Neural cell (in vitro differentiated cells): ENCODE measurements at regions not wholly inside any gene's neighbourhood (a gene's known extent, or its start where the extent isn't known, plus 50 kb on each side); places are given as distances from the start of the nearest gene placed in this dataset.

ENCODE experiments used
- EP300 ChIP-seq: fragments of 450-650 bp; conservative IDR thresholded peaks from 2 replicates; pipeline ENCODE4 v1.6.1; 2014; ENCODE audit warnings: antibody characterized with exemption, mild to moderate bottlenecking, moderate library complexity; ENCODE audit not compliant: poor library complexity, severe bottlenecking
- POLR2AphosphoS5 ChIP-seq: IDR thresholded peaks from 2 replicates; pipeline ENCODE4 v1.6.1; 2012
- RAD21 ChIP-seq: fragments of 450-650 bp; conservative IDR thresholded peaks from 2 replicates; pipeline ENCODE4 v1.6.1; 2014; ENCODE audit warnings: antibody characterized with exemption, mild to moderate bottlenecking, moderate library complexity
- TF ChIP-seq, protein P1 (sequence below): fragments of 450-650 bp; IDR thresholded peaks from 2 replicates; pipeline ENCODE4 v1.5.1; 2014; ENCODE audit warnings: antibody characterized with exemption, mild to moderate bottlenecking, moderate library complexity; ENCODE audit not compliant: poor library complexity, severe bottlenecking
- TF ChIP-seq, protein P2 (sequence below): IDR thresholded peaks from 2 replicates; pipeline ENCODE4 v1.6.1; 2012; ENCODE audit warnings: borderline replicate concordance

DNA sequence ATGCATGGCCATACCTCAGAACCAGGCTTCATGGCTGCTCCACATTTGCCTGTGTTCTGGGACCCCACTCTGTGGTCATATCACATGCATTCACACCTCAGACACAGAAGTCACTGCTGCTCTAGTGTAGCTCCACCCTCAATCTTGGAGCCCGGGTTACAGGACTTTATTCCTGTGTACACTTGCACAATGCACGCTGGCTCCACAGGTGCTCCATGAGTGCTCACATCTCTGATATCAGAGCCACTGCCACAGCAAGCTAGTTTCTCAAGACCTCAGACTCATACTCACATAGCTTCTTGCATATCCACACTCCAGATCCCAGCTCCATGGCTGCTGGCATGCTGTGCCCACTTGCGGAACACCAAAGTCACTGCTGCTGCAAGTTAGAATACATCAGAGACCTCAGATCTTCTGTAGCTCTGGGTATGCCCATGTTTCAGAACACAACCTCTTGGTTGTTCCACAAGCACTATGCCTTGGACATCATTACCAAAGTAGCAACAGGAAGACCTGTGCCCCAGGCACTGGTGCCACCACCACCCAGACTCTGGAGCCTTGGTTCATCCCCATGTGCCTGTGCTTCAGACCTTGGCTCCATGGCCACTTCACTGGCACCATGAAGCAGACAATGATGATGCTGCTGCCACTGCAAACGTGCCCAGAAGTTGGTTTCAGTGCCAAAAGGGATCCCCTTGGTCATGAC is 269.5 kb upstream of the PCDH20 start:
- TF ChIP-seq, protein P1, sequence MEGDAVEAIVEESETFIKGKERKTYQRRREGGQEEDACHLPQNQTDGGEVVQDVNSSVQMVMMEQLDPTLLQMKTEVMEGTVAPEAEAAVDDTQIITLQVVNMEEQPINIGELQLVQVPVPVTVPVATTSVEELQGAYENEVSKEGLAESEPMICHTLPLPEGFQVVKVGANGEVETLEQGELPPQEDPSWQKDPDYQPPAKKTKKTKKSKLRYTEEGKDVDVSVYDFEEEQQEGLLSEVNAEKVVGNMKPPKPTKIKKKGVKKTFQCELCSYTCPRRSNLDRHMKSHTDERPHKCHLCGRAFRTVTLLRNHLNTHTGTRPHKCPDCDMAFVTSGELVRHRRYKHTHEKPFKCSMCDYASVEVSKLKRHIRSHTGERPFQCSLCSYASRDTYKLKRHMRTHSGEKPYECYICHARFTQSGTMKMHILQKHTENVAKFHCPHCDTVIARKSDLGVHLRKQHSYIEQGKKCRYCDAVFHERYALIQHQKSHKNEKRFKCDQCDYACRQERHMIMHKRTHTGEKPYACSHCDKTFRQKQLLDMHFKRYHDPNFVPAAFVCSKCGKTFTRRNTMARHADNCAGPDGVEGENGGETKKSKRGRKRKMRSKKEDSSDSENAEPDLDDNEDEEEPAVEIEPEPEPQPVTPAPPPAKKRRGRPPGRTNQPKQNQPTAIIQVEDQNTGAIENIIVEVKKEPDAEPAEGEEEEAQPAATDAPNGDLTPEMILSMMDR = no peak
- no peak for TF ChIP-seq RAD21
- TF ChIP-seq EP300 = no peak
- TF ChIP-seq, protein P2, sequence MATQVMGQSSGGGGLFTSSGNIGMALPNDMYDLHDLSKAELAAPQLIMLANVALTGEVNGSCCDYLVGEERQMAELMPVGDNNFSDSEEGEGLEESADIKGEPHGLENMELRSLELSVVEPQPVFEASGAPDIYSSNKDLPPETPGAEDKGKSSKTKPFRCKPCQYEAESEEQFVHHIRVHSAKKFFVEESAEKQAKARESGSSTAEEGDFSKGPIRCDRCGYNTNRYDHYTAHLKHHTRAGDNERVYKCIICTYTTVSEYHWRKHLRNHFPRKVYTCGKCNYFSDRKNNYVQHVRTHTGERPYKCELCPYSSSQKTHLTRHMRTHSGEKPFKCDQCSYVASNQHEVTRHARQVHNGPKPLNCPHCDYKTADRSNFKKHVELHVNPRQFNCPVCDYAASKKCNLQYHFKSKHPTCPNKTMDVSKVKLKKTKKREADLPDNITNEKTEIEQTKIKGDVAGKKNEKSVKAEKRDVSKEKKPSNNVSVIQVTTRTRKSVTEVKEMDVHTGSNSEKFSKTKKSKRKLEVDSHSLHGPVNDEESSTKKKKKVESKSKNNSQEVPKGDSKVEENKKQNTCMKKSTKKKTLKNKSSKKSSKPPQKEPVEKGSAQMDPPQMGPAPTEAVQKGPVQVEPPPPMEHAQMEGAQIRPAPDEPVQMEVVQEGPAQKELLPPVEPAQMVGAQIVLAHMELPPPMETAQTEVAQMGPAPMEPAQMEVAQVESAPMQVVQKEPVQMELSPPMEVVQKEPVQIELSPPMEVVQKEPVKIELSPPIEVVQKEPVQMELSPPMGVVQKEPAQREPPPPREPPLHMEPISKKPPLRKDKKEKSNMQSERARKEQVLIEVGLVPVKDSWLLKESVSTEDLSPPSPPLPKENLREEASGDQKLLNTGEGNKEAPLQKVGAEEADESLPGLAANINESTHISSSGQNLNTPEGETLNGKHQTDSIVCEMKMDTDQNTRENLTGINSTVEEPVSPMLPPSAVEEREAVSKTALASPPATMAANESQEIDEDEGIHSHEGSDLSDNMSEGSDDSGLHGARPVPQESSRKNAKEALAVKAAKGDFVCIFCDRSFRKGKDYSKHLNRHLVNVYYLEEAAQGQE = no peak
- no peak for TF ChIP-seq POLR2AphosphoS5
